SH-SY5Y (cell line): ENCODE measurements at regions not wholly inside any gene's neighbourhood (a gene's known extent, or its start where the extent isn't known, plus 50 kb on each side); places are given as distances from the start of the nearest gene placed in this dataset.

ENCODE experiments used
- GATA2 ChIP-seq: IDR thresholded peaks from 2 replicates; pipeline ENCODE4 v1.6.1; 2011; ENCODE audit warnings: mild to moderate bottlenecking, low read depth, low read length
- GATA3 ChIP-seq: IDR thresholded peaks from 2 replicates; pipeline ENCODE4 v1.6.1; 2011; ENCODE audit warnings: low read depth, mild to moderate bottlenecking, low read length, moderate library complexity

DNA sequence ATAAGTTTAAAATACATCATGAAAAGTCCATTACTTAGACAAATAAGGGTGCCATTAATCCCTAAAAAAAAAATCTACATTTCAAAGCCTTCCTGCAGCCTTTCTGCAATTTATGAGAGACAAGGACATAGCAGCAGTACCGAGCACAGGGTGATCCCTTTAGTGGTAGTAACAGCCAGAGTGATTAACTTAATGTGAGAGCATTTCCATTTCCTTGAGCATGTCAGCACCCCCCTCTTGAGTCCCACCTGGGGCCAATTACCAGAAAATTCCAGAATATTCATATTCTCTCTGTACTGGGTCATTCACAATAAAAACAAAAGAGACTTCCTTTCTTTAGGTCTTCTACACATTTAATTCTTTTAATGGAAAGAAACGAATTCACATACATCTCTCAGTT, 546.9 kb upstream of the CCDC54 start:
- TF ChIP-seq GATA2 (no peak), GATA3 (no peak)
